HepG2 (cell line): ENCODE measurements at regions not wholly inside any gene's neighbourhood (a gene's known extent, or its start where the extent isn't known, plus 50 kb on each side); places are given as distances from the start of the nearest gene placed in this dataset.

Experiments used
- ATAC-seq: fragments of 200-7000 bp; cut with Tn5 transposase; 3 replicates; pipeline ENCODE4 v1.9.1; 2020; ENCODE audit warnings: mild to moderate bottlenecking, moderate library complexity
- BruUV-seq: library from RNA; stranded (reverse); fragments of 400-500 nt; replicated peaks from 2 replicates; lab custom pipeline; 2021; lab: Mats Ljungman, UMichigan
- CTCF ChIA-PET: fragments of 300-600 bp; formaldehyde crosslinking; extraction: SDS; loops from one replicate; lab custom pipeline; 2021; ENCODE audit warnings: low total read pairs, inconsistent platforms, low intra/inter-chr PET ratio; lab: Yijun Ruan, JAX
- POLR2A ChIA-PET: fragments of 350-600 bp; sonication (Branson Sonifier 250); formaldehyde crosslinking; loops from one replicate; lab custom pipeline; 2020; ENCODE audit warnings: antibody characterized with exemption, inconsistent platforms; lab: Yijun Ruan, JAX
- DNase-seq: peaks from one replicate; pipeline ENCODE4 v3.0.0-alpha.2; 2015; ENCODE audit warnings: low spot score
- FAIRE-seq: peaks from 3 replicates; lab custom pipeline; 2011; peaks lifted over from hg19 to GRCh38; lab: Jason Lieb, UNC
- H2AFZ ChIP-seq: one replicate; pipeline ENCODE4 v1.6.1; 2011; ENCODE audit warnings: low read length, inconsistent platforms
- H3K27ac ChIP-seq: fragments of 300-600 bp; 3 replicates; pipeline ENCODE4 v1.8.0; 2011; ENCODE audit warnings: mixed run types, mild to moderate bottlenecking, mixed read lengths, low read length, inconsistent platforms; ENCODE audit not compliant: insufficient read depth; ENCODE audit errors: extremely low read length
- H3K27me3 ChIP-seq, 2 experiments: fragments of 200-600 bp in 1 of 2; 2 replicates in 1 of 2; 3 replicates in 1 of 2; pipeline versions ENCODE4 v1.6.0 to v1.8.0; 2011; ENCODE audit warnings: low read length in 2 of 2, mild to moderate bottlenecking in 2 of 2, moderate library complexity in 2 of 2, inconsistent platforms in 1 of 2; ENCODE audit not compliant: insufficient read depth in 2 of 2, control insufficient read depth in 1 of 2
- H3K36me3 ChIP-seq, 2 experiments: fragments of 200-600 bp in 1 of 2; replicated peaks in 1 of 2; 2 replicates in 1 of 2; 3 replicates in 1 of 2; pipeline versions ENCODE4 v1.5.1 to v1.8.0; 2011; ENCODE audit warnings: low read length in 2 of 2, inconsistent platforms in 1 of 2; ENCODE audit not compliant: insufficient read depth in 2 of 2, control insufficient read depth in 1 of 2
- H3K4me1 ChIP-seq: 2 replicates; pipeline ENCODE4 v1.5.1; 2012; ENCODE audit warnings: low read length, inconsistent platforms; ENCODE audit not compliant: insufficient read depth
- H3K4me2 ChIP-seq: 2 replicates; pipeline ENCODE4 v1.6.0; 2011; ENCODE audit warnings: low read depth, low read length, inconsistent platforms
- H3K4me3 ChIP-seq, 3 experiments: fragments of 200-600 bp in 1 of 3; sonication (generic), shearing (Covaris generic) in 1 of 3; replicated peaks in 1 of 3; 2 replicates each; pipeline ENCODE4 v1.5.1; 2011 to 2016; ENCODE audit warnings: low read length in 3 of 3, inconsistent platforms in 2 of 3, low read depth in 2 of 3, mild to moderate bottlenecking in 2 of 3, control low read depth in 1 of 3, mixed read lengths in 1 of 3; ENCODE audit not compliant: insufficient read depth in 1 of 3
- H3K79me2 ChIP-seq: one replicate; pipeline ENCODE4 v1.6.1; 2011; ENCODE audit warnings: low read length, inconsistent platforms; ENCODE audit not compliant: insufficient read depth
- H3K9ac ChIP-seq: 2 replicates; pipeline ENCODE4 v1.6.0; 2011; ENCODE audit warnings: mild to moderate bottlenecking, low read depth, low read length, inconsistent platforms; ENCODE audit not compliant: insufficient read depth
- H3K9me3 ChIP-seq: 2 replicates; pipeline ENCODE4 v1.5.1; 2012; ENCODE audit warnings: mild to moderate bottlenecking, low read length
- H4K20me1 ChIP-seq: 2 replicates; pipeline ENCODE4 v1.6.0; 2011; ENCODE audit warnings: inconsistent platforms, mild to moderate bottlenecking, low read length, moderate library complexity; ENCODE audit not compliant: insufficient read depth
- CBX1 ChIP-seq: IDR thresholded peaks from one replicate; pipeline ENCODE4 v1.6.1; 2016; ENCODE audit warnings: antibody characterized with exemption, low read depth
- DDIT3 ChIP-seq: sonication (generic); formaldehyde crosslinking; IDR thresholded peaks from 2 replicates; pipeline ENCODE4 v1.4.0; 2020; ENCODE audit warnings: mild to moderate bottlenecking, missing genetic modification reagents
- HMG20B ChIP-seq: conservative IDR thresholded peaks from 2 replicates; pipeline ENCODE4 v1.6.1; 2016; ENCODE audit warnings: missing genetic modification reagents, missing compliant biosample characterization
- MEF2D ChIP-seq: sonication (generic); formaldehyde crosslinking; IDR thresholded peaks from 2 replicates; pipeline ENCODE4 v1.5.1; 2020; ENCODE audit warnings: mild to moderate bottlenecking, missing genetic modification reagents
- UBTF ChIP-seq: sonication (generic); formaldehyde crosslinking; IDR thresholded peaks from 2 replicates; pipeline ENCODE4 v1.4.0; 2020; ENCODE audit warnings: mild to moderate bottlenecking, missing genetic modification reagents
- ZNF382 ChIP-seq: sonication (generic); formaldehyde crosslinking; IDR thresholded peaks from 2 replicates; pipeline ENCODE4 v1.5.0; 2020; ENCODE audit warnings: missing genetic modification reagents, mild to moderate bottlenecking, borderline replicate concordance
- ZNF629 ChIP-seq: sonication (generic); formaldehyde crosslinking; conservative IDR thresholded peaks from 2 replicates; pipeline ENCODE4 v1.5.0; 2020; ENCODE audit warnings: missing genetic modification reagents
- ZNF652 ChIP-seq: IDR thresholded peaks from 2 replicates; pipeline ENCODE4 v1.6.1; 2016; ENCODE audit warnings: low read depth, borderline replicate concordance
- WGBS: methylation state at CpG from one replicate; pipeline ENCODE4 v1.1.6; 2017; ENCODE audit warnings: low lambda C conversion rate; 5-methylcytosine and 5-hydroxymethylcytosine counted together
- in situ Hi-C: cut with HindIII; loops from 2 replicates; pipeline ENCODE4 v1.10.0; 2017; ENCODE audit warnings: low pct_unique_long_range_greater_than_20kb; ENCODE audit not compliant: extremely low pct_ligation_motif_present
- intact Hi-C: fragments of 100-400 bp; cut with micrococcal nuclease; formaldehyde crosslinking; loops from one replicate; pipeline ENCODE4 v1.10.0; 2022; ENCODE audit not compliant: unreplicated experiment

GRCh38 chr2:16409006-16409390 lies 256.6 kb downstream of the CYRIA start:
- ChIA-PET CTCF (no interaction called here), POLR2A (no interaction called here)
- Histone ChIP-seq H3K36me3 (no peaks in the 10 kb centered on the region), H3K27ac (no peak overlapping the region), H3K9ac (no peak overlapping the region), H2AFZ (no peak overlapping the region), H3K4me2 (no peak overlapping the region), H3K4me3 (no peak overlapping the region), H3K4me1 (no peaks in the 10 kb centered on the region), H3K79me2 (no peaks in the 10 kb centered on the region), H3K9me3 (no peaks in the 10 kb centered on the region), H4K20me1 (no peaks in the 10 kb centered on the region), H3K27me3 (no peaks in the 10 kb centered on the region)
- BruUV-seq, result no TSS peak
- in situ Hi-C loops, result no loop called here
- 87% methylated on average over 2 of the region's 2 CpGs for WGBS
- intact Hi-C loops, result no loop called here
- no peak for TF ChIP-seq HMG20B (CRISPR knock-in tag)
- no peak for ATAC-seq
- no peak for DNase-seq
- FAIRE-seq, result no peak

GRCh38 chr2:16408331-16409005 lies 257.2 kb downstream of the CYRIA start:
- ATAC-seq, result no peak
- no peaks in the 10 kb centered on the region for H3K27me3 ChIP-seq
- no peak overlapping the region for H2AFZ ChIP-seq
- H3K4me3 ChIP-seq, result no peak overlapping the region
- WGBS, result 57% methylated on average over 4 of the region's 4 CpGs
- CTCF ChIA-PET, result no interaction called here
- H3K9me3 ChIP-seq, result no peaks in the 10 kb centered on the region
- FAIRE-seq, result peak; percentile 32
- no peak overlapping the region for H3K27ac ChIP-seq
- no peaks in the 10 kb centered on the region for H3K36me3 ChIP-seq
- intact Hi-C loops (no loop called here), in situ Hi-C loops (no loop called here)
- H3K4me1 ChIP-seq, result no peaks in the 10 kb centered on the region
- H3K9ac ChIP-seq, result no peak overlapping the region
- no peaks in the 10 kb centered on the region for H3K79me2 ChIP-seq
- POLR2A ChIA-PET, result no interaction called here
- no peaks in the 10 kb centered on the region for H4K20me1 ChIP-seq
- TF ChIP-seq ZNF652 (no peak), UBTF (CRISPR knock-in tag) (no peak), DDIT3 (CRISPR knock-in tag) (no peak), MEF2D (CRISPR knock-in tag) (no peak), CBX1 (no peak), ZNF382 (CRISPR knock-in tag) (no peak), ZNF629 (CRISPR knock-in tag) (no peak)
- DNase-seq, result no peak
- H3K4me2 ChIP-seq, result no peak overlapping the region
- BruUV-seq, result no TSS peak
